NOMO-1 (cell line): ENCODE measurements at regions not wholly inside any gene's neighbourhood (a gene's known extent, or its start where the extent isn't known, plus 50 kb on each side); places are given as distances from the start of the nearest gene placed in this dataset.

Experiments
- DNase-seq, 2 experiments: peaks; one replicate each; lab custom pipeline; 2025; ENCODE audit not compliant: unreplicated experiment in 2 of 2; lab: John Stamatoyannopoulos, UW

DNA sequence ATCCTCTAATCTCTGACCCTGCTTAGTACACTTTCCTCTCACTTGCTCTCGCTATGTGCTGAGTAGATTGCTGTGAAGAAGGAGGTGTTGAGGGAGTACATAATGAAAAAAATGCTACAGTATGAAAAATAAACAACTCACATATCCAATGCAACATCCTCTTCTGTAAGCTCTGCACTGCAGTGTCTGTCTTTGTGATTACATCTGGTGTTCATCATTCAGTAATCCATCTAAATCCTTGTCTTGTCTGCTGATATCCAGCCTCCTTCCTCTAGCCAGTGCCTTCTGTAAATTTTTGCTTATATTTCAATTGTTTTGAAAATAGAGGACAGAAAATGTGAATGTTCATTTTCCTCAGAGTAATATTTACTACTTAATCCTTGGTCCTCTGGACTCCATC lies 57.4 kb upstream of the CDH12 start:
- DNase-seq = no peak

DNA sequence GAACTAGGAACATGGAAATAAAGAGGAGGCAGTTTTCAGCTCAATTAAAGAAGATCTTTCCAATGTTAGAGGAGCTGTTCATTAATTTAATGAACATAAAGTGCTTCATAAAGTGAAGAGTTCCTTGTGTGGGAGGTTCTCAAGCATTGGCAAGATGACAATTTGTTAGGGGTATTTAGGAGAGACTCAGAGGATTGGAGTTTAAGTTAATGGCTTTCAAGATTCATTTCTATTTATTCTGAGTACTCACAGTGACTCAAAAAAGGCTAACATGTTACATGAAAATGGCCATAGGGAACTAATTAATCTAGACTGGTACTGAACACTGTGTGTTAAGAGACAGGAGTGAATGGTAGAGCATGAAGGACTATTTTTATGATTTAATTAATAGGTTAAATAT lies 55.4 kb upstream of the CDH12 start:
- no peak for DNase-seq

DNA sequence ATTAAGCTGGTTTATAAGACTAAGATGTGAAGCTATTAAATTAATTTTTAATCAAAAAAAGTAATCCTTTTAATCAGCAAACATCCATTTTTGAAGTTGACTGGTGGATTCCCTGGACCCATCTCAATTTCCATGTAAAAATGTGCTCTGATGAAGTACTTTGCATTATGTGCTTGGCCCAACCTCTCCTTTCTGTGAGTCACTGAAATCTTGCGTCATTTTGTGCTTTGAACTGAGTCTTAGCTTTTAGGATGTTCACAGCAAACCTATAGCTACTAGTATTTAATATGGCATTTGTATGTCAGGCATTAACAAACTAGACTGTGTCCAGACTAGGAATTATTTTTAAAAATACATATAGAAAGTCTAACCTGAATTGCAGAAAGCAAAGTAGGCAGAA lies 55.0 kb upstream of the CDH12 start:
- DNase-seq = no peak
